NCI-H510A (cell line): ENCODE measurements at regions not wholly inside any gene's neighbourhood (a gene's known extent, or its start where the extent isn't known, plus 50 kb on each side); places are given as distances from the start of the nearest gene placed in this dataset.
"Not testable (repeated sequence)": the region's sequence is repeated elsewhere in the genome, so short reads cannot be mapped to it uniquely, and the experiment has no call there.

ENCODE experiments used
- DNase-seq: peaks from one replicate; lab custom pipeline; 2025; lab: John Stamatoyannopoulos, UW

- DNase-seq, result no peak
Measured at GRCh38 chr9:126057121-126057825, 269.4 kb upstream of the MVB12B start.

GRCh38 chr9:126058011-126058531 is 268.6 kb upstream of the MVB12B start:
- no peak for DNase-seq

GRCh38 chr9:126058591-126058990 is 268.0 kb upstream of the MVB12B start:
- DNase-seq, result no peak

GRCh38 chr9:126061575-126061974 is 265.1 kb upstream of the MVB12B start:
- DNase-seq, result no peak

DNA sequence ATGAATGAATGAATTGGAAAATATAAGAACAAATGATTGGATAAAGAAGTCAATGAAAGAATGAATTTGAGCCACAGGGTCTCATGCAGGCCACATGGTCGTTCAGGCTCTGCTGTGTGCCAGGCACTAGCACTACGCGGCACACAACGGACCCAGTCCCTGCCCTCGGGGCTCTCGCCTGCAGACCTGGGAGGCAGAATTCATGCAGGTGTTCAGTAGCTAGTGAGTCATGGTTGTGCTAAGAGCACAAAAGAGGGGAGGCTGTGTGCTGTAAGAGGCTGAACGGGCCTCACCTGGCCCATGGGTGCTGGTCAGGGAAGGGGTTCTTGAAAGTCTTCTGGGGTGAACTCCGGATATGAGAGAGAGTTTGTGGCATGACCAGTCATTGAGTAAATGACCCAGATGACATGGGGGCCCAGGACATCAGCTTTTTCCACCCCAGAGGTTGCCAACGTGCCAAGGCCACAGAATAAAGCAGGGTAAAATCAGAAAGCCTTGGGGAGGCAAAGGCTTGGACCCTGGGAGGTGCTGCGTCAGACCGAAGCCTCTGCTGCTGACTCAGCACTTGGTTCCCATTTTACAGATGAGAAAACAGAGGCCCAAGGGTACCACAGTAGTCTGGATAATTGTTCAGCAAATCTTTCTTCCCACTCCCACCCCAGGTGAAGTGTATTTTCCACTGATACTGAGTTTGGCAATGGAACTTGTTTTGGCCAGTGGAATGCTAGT is 264.3 kb upstream of the MVB12B start:
- no peak for DNase-seq

DNA sequence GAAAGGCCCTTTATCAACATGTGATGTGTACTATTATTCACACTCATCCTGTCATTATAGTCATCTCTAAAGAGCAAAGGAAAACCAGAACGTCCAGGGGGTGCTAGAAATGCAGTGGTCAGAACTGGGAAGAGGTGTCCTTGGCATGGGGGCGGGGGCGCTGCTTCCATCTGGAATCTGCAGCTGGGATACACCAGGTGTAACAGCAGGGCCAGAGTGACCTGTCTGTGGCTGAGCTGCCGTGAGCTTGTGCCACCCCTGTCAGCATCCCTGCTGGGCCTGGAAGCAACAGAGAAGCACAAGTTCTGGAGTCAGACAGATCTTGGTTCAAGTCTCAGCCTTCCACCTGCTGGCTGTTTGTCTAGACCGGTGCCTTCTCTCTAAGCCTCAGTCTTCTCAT is 263.3 kb upstream of the MVB12B start:
- no peak for DNase-seq

DNA sequence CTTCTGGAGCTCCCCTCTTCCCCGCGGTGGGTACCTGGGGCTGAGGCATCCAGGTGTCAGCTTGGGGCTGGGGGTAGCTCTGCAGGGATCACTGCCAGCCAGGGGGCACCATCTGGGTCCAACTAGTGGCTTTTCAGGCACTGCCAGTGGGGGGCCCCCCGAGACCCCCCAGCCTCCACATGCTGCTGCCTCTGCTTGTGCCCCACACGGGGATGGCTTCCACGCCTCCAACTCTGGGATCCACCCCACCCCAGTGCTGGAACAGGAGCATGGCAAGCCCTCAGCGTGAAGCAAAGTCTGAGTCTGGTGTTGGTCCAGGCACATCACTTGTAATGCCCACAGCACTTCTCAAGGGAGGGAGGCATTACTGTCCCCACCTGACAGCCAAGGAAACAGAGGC is 260.5 kb upstream of the MVB12B start:
- DNase-seq, result no peak

- DNase-seq, result no peak
Measured at GRCh38 chr9:126067031-126067734, 259.4 kb upstream of the MVB12B start.

DNA sequence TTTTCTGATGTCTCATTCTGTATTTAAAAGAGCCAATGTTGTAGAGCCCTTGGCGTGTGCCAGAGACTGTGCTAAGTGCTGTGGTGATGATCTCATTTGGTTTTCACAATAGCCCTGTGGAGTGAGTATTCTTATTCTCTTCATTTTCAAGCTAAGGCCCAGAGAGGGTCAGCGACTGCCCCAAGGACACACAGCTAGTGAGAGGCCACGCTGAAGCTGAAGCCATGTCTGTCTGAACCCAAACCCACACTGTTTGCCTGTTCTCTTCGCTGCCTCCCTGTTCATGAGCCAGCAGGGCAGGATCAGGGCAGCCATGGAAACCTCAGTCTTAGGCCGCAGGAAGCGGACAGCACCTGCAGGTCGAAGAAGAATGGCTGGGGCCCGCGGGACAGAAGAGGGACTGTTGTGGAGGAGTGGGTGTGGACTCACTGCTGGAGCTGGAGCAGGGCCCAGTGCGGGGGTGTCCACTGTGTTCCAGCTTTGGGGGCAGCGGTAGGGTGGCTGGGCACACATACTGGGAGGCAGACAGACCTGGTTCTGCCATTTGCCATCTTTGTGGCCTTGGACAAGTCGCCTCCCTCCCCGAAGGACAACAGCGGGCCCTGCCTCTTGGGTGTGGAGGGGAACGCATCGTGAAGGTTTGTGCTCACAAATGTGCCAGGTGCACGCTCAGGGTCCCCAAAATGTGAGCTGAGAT is 257.9 kb upstream of the MVB12B start:
- no peak for DNase-seq

DNA sequence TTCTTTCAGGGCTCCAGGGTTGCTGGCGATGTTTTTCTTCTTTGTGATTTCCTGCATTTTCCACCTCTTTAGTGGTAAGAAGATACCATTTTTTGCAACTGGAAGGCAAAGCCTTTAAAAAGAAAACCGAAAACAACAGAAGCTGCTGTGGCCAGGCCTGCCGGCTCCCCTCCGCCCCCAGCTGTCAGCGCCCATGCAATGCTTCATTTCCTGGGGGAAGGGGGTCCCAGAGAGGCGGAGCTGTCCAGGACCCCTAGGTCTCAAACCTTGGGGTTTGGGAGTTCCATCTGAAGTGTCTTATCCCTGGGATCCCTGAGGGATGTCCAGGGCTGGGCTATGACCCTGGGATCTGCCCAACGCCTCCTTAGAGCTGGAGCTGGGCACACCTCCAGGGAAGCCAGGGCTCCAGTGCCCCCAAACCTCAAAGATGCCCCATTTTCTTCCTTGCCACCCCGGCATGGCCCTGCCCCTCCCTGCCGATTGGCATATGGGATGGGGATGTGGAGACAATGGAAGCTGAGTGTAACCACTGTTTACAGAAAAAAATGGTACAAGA is 257.2 kb upstream of the MVB12B start:
- DNase-seq, result no peak

DNA sequence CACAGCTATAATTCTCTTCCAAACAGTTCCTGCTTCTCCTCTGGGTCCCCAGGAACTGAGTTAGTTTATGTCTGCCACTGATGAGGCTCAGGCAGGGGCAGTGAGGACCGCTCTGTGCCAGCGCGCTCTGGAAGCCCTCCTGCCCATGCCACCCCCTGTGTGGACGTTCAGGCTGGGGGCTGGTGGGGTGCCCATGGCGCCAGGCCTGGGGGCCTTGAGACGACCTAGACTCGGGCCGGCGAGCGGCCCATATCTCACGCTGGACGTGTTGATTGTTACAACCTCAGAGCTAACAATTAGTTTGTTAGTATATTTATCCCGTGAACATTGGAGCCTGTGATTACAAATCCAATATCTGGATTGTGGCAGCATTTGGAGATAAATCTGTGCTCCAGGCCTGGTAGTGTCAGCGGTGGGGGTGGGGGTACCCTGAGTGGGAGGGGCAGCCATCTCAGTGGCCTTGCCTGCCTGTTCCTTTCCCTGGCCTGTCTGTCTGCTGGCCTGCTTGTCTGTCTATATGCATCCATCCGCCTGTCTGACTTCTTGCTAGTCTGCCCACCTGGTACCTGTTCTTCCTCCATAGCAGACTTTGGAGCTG is 256.5 kb upstream of the MVB12B start:
- DNase-seq, result no peak

DNA sequence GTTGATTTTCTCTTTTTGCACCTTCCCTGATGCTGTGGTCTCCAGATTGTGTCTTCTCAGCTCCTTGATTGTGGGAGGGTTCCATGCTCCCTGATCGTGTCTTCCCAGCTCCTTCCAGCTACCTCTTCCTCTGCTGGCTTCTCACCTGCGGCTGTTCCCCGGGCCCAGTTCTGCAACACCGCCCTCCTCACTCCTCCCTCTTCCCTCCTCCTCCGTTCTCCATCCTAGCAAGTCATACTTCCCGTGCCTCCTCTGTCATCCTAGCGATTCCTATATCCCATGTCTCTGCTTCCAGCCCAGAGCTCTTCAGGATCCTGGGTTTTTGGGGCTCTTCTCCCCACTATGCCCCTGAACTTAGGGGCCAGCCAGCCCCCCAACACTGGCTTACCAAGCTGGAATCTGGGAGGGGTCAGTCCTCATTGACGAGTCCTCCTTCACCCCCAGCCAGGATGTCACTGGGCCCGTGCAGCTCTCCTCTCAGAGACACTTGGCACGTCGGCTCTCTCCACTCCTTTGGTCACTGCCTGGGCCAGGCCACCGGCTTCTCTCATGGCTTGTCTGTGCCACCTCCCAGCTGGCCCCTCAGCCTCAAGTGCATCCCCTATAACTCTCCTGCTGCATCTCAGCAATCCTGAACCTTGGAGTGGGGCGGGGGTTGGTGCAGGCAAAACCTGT is 255.4 kb upstream of the MVB12B start:
- DNase-seq, result no peak

DNA sequence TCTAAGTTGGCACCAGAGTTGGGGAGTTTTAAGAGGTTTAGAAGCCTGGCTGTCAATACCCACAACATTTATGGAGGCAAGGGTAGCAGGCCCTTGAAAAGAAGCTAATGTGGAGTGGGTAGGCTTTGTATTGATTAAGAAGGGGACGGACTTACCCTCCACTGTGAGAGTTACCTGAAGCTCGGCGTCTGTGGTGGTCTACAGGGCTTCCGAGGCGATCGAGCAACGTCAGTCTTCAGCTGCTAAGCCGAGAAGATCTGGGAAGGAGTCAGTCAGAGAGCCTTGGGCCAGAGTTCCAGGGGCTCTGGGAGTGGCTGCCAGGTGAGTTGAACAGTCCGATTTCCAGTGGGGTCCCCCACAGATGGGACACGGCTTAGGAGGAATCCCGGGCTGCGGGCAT is 249.0 kb upstream of the MVB12B start:
- not testable (repeated sequence) for DNase-seq

DNA sequence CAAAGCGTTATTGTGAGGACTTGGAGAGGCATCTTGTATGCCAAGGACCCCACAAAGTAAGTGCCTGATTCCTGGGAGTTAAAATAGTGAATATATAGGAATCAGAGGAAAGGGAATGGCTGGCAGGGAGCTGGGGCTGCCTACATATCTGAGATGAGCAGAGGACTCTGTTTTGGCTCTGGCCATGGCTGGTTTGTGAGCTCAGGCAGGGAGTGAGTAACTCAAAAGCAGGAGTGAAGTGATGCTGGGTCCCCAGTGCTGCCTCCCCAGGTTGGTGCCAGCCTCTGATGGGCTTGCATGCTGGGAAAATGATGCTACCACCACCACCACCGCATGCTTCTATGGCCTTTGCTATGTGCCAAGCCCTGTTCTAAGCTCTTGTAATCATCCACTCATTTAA is 246.0 kb upstream of the MVB12B start:
- no peak for DNase-seq

- no peak for DNase-seq
Measured at GRCh38 chr9:126081746-126082145, 244.9 kb upstream of the MVB12B start.

- DNase-seq, result no peak
Measured at GRCh38 chr9:126084008-126084407, 242.6 kb upstream of the MVB12B start.

DNA sequence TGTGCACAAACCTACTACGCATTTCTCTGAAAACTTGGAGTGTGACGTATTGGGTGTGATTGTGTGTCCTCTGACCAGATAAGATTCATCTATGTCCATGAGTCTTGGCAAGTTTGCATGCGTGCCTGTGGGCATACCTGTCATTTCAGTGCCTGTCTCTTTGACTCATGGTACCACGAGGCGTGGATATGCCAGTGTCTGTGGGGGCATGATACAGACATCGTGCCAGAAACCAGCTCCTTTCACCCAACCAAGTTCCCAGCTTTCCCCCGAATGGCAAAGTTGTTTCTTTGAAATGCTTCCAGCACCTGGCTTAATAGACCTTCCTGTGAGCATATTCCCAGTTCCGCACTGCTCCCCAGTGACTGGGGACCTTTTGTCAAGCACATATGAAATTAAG is 241.9 kb upstream of the MVB12B start:
- no peak for DNase-seq

GRCh38 chr9:126085170-126085569 is 241.5 kb upstream of the MVB12B start:
- no peak for DNase-seq

DNA sequence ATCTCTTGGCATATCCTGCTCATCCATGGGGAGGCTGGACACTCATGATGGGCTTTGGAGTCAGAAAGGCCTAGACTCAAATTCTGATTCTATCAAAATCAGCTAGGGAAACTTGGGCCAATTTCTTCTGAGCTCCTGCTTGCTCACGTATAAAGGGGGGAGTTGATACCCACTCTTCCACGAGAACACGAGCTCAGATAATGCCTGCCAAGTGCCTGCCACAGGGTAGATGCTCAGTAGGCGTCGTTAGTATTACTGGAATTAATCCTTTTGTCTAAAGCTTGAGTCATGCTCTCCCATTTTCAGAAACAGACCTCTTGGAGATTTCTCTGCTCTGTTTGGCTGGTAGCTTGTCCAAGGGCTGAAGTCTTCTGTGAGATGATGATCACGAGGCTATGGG is 238.3 kb upstream of the MVB12B start:
- no peak for DNase-seq

GRCh38 chr9:126089789-126090188 is 236.8 kb upstream of the MVB12B start:
- no peak for DNase-seq

DNA sequence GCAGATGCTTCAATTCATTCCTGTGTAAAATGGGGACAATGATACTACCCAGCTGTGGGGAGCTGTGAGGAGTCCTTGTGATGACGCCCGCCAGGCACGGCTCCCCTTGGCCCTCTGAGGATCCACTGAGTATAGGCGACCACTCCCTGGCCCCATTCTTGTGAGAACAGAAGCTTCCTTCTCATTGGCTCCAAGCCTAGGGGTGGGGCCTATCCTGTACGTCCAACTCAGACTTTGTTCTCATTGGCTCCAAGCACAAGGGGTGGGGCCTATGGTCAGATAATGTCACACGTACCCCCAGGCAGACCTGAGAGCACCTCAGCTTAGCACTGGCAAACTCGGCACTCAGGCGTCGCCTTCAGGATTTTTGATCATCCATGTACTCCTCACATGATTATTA is 232.9 kb upstream of the MVB12B start:
- no peak for DNase-seq
